ENCODE measurements at regions not wholly inside any gene's neighbourhood (a gene's known extent, or its start where the extent isn't known, plus 50 kb on each side); places are given as distances from the start of the nearest gene placed in this dataset.

- no peak for TF ChIP-seq CTCF (conservative IDR thresholded peaks at IDR 0.05; ENCODE audit: low read length)
- TF ChIP-seq EZH2phosphoT487 (IDR thresholded peaks at IDR 0.05; ENCODE audit: borderline replicate concordance), result no peak
These were observed 107.3 kb upstream of the PALMD start for GRCh38 chr1:99538618-99538956.
